Heart left ventricle (tissue), 13 donors: ENCODE measurements at regions not wholly inside any gene's neighbourhood (a gene's known extent, or its start where the extent isn't known, plus 50 kb on each side); places are given as distances from the start of the nearest gene placed in this dataset.

ENCODE experiments used
- CTCF ChIP-seq, 12 donors: fragments of 200-600 bp; sonication (generic) in 4 of 12; IDR thresholded peaks; one replicate each; pipeline versions ENCODE4 v1.5.0 to v1.8.0; 2018 to 2022; ENCODE audit warnings: antibody characterized with exemption in 12 of 12, mild to moderate bottlenecking in 5 of 12
- POLR2A ChIP-seq, 2 donors: fragments of 450-650 bp; IDR thresholded peaks; one replicate each; pipeline ENCODE4 v1.6.1; 2017; ENCODE audit warnings: antibody characterized with exemption in 2 of 2, mild to moderate bottlenecking in 2 of 2, moderate library complexity in 2 of 2
- donor health status: ischemic (EF 13 %, LVEDD 7.1; RV severe dilation, severe dysfunction).
- donor health status: DM: no; HTN: yes; CAD: no.
- donor health status: DM: no; HTN: no; CAD: no.
- donor health status: ischemic (EF 25% LVEDD 6.9; RV normal size, moderate dysfunction).
- donor health status: ischemic (EF 25% LVEDD 5.7; RV mildly dilated, moderate dysfunction).
- donor health status: ischemic (EF 35%, LVEDD 5.7; RV mildly dilated, moderate dysfunction).
- donor health status: nonischemic (EF 11% LVEDD 7.7; RV severe dilation, severe dysfunction).
- donor health status: DM: yes; HTN: yes; CAD: no.
- donor health status: PGD.
- donor health status: ischemic (EF 29% LVEDD 5.4; RV normal size, mild dysfunction).
- donor health status: nonischemic (EF 23%, LVEDD 6.1; RV moderate dilation, normal function).

- TF ChIP-seq POLR2A (IDR thresholded peaks at IDR 0.05): no peak
- no peak for TF ChIP-seq CTCF (IDR thresholded peaks at IDR 0.05)
These were observed 121.8 kb upstream of the NPHP3 start for GRCh38 chr3:132843851-132844553.
